HG03442 (cell line): ENCODE measurements at regions not wholly inside any gene's neighbourhood (a gene's known extent, or its start where the extent isn't known, plus 50 kb on each side); places are given as distances from the start of the nearest gene placed in this dataset.
A peak's percentile ranks its signal among the peaks of the same experiment; 100 is the strongest.

Experiments used
- ATAC-seq: cut with Tn5 transposase; IDR thresholded peaks from one replicate; pipeline ENCODE4 v1.9.1; 2021; ENCODE audit warnings: mild to moderate bottlenecking, moderate library complexity; ENCODE audit not compliant: unreplicated experiment

DNA sequence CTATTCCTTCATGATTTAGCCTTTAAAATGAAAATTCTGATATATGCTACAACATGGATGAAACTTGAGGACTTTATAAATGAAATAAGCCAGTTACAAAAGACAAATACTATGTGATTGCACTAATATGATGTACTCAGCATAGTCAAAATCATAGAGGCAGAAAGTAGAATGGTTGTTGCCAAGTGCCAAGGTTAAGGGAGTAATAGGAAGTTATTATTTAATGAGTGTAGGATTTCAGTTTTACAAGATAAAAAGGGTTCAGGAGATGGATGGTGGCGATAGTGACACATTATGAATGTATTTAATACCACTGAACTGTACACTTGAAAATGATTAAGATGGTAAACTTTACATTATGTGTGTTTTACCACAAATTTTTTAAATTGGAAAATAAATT is 73.1 kb upstream of the FMN2 start:
- no peak for ATAC-seq

DNA sequence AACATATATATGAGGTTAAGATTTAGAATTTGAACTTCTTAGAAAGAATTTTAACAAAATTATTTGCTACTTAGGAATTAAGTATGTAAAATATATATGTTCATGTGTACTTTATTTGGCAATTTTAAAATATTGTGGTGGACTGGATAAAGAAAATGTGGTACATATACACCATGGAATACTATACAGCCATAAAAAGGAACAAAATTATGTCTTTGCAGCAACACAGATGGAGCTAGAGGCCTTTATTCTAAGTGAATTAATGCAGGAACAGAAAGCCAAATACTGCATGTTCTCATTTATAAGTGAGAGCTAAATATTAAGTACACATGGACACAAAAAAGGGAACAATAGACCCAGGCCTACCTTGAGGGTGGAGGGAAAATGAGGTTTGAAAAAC is 72.2 kb upstream of the FMN2 start:
- no peak for ATAC-seq

DNA sequence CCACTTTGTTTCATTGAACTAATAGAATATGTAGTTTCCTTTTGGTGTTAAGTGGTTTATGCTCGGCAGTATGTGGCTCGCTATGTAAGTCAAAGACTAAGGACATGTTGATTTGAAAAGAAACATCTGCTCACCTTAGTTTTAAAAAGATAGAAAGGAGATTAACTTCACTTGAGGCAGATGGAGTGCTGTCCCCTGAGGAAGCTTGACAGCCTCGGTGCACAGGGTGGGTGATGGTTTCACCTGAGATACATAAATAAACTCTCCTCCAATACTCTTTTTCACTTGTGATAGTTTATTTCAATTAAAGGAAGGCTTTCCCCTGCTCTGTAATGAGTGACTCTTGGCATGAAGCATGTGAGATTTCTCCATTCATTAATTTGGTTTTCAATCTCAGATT is 70.8 kb upstream of the FMN2 start:
- no peak for ATAC-seq

DNA sequence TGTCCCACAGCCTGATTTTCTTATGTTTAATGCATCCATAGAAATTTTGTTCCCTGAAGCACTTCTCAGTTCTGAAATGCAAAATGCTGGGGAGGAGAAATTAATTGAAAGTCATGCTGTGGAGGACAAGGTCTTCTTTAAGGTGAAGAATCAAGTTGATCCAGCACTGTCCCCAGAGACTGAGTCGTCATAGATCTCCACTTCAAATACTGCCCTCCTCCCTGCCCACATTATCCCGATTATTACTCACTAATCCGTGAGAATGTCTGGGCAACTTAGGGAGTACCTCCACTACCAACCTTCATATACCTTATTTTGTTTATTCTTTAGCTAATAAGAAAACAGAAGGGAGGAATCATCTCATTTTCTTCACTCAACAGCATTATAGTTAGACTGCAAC is 70.0 kb upstream of the FMN2 start:
- no peak for ATAC-seq

DNA sequence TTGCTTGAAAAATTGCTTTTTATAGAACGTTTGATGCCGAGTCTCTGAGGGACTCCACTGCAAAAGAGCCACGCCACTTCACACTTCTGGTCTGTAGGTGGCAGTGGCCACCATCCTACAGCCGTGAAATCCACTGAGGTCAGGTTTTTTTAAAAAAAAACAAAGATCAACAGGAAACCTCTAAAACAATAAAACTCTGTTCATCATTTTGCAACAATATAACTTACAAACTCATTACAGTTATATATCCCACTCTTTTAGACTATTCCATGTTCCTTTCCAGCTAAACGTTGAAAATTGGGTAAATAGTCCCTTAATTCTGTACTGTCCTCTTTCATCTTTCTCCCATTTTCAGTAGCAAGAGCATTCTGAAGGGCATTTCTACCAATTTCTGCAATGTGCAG is 64.6 kb upstream of the FMN2 start:
- ATAC-seq = peak; percentile 92

DNA sequence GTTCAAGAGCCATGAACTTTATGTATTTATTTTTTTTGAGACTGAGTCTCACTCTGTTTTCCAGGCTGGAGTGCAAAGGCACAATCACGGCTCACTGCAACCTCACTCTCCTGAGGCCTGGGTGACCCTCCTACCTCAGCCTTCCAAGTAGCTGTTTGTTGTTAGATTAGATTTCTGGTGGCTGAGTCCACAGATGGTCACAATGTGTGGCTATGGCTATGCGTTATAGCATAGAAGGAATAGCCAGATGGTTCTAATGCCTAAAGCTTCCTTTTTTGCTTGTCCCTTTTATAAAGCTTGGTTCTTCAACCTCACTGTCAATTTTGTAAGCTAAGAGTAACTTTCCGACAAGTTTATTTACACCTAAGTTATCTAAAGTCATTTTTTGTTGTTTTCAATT is 62.3 kb upstream of the FMN2 start:
- ATAC-seq = no peak

DNA sequence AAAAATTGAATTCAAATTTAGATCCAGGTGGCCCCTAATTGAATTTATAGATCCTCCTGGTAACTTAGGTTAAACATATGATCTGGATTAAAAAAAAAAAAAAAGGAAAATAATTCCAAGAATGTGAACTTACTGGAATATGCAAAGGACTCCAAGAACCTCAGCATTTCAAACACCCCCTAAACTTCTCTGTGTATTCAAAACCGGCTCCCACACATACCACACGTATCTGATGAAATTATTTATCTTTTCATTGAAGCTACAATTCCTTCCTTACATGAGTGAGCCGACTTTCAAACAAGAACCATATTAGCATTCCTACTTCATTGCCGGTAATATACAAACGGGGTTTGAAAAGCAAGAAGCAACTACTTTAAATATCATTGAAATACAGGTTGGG is 61.4 kb upstream of the FMN2 start:
- ATAC-seq = no peak

DNA sequence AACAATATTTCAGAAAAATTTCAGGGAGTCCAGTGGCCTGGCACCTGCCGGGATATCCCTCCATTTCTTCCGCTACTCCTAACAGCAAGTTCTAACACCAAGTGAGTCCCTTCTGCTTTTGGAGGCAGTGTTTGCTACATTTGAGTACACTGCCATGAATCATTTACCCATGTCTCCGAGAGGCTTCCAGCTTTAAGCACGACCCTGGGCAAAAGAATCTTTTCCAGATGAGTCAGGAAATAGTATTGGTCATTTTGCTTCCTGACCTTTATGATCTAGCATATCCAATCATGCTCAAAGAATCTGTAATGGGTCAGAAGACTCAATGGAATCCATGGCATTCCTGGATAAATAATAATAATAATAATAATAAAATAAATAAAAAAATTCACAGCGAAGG is 60.7 kb upstream of the FMN2 start:
- ATAC-seq = no peak

DNA sequence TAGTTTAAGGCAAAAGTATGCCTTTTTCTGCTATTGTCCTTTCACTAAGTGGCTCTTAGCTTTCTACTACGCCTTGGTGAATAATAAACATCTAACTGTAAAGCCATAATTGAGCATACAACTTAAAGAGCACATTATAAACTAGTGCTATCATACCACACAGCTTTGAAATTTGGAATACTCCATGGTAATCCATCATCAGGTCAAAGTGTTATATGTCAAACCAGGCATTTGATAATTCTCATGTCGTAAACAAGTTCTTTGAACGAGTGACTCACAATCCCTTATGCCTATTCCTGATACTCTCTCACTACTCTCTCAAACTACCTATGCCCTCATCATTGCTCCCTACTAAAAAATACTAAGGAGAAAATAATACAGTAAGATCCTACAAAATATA is 60.3 kb upstream of the FMN2 start:
- no peak for ATAC-seq

DNA sequence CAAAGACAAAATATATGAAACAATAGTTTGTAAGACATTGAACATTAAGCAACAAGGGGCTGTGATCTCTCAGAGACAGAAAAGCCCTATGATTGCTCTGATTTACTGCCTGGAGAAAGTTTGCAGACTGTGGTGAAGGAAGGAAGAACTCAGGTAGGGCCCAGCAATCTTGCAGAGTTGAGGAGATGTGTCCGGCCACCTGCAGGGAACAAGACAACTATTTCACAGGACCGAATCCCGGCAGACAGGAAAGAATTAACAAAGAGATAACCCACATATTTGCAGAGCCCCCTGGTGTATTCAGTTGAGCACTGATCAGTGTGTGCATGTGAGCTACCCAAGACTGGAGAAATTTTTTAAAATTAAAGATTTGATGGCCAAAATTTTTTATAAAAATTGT is 58.3 kb upstream of the FMN2 start:
- no peak for ATAC-seq

DNA sequence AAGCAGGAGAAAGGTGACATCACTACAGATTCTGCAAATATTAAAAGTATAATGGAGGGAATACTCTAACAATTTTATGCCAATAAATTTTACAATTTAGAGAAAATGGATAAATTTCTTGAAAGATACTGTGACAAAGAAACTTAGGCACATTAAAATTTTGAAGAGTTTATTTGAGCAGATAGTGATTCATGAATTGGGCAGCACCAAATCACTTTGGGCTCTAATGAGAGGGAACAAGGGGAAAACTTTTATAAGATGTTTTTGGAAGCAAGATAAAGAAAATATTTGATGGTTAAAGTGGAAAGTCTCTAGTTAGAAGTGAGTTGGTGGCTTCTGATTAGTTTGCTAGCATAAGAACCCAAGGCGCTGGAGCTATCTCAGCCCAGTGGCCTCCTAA is 55.2 kb upstream of the FMN2 start:
- no peak for ATAC-seq
